MV-4-11 (cell line): ENCODE measurements at regions not wholly inside any gene's neighbourhood (a gene's known extent, or its start where the extent isn't known, plus 50 kb on each side); places are given as distances from the start of the nearest gene placed in this dataset.
"Not testable (repeated sequence)": the region's sequence is repeated elsewhere in the genome, so short reads cannot be mapped to it uniquely, and the experiment has no call there.

Experiments
- DNase-seq: peaks from one replicate; lab custom pipeline; 2025; lab: John Stamatoyannopoulos, UW

- DNase-seq = no peak
These were observed 54.2 kb downstream of the MSX1 start for GRCh38 chr4:4913628-4914027.

DNA sequence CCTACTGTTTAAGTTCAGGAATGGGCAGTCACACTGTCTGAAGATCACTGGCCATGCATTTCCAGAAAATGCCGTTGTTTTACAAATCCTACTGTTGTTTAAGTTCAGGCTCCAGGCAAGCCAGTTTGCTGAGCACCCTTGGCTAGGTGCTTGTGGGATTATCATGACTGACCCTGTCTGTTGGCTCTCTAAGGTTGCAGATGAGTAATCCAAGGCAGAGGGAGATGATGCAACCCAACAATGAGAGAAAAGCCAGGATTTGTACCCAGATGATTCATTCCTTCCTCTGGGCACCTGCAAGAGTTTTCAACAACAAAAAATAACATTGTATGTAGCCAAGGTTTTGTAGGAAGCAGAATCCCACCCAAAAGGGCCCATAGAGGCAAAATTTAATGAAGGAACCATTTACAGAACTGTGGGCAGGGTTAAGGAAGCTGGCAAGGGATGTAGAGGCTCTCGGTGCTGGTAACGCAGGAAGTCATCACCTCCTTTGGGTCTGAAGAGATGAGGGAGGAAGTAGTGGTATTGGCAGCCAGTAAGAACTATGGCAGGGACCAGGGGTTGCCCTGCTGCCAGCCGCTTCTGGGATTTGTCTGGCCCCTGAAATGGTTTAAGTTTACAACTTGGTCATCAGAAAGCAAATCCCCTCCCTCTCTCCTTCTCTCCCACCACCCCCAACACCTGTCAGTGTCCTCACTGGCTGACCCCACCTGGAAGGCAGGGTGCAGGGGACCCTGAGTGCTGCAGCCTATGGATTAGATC, 54.8 kb downstream of the MSX1 start:
- DNase-seq = no peak

DNA sequence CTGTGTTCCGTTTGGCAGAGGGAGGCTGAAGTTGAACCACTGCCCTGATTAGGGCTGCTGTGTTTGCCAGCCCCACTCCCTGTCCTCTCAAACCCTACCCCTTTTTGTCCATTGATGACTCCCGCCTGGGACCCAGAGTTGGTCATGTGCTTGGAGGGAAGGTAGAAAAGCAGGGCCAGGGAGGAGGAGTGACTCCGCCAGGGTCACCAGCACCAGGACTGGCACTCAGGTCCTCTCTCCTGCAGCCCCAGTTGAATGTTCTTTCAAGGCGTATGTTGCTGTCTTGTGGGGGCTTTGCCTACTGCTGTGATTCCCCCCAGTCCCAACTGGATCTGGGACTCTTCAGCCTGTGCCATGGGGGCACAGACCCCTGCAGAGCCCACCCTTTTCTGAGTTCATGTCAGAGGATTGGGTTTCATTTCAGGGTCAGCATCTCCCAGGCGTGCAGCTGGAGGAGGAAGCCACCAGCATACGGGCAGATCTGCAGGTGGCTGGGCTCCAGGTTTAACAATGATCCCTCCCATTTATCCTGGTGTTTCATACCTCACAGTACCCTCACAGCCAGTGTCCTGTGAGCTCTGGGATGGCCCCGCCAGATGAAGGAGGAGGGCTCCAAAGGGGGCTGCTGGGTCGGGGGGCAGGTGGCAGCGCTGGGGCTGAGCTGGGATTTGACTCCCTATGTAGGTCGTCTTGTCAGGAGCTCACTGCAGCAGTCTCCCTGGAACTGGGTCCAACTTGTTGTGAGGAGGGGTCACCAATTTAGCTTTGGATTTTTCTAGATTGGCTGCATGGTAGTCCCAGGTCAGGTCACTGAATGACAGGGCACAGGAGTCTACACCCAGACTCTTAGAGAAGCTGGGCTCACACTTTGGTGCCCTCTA, 55.7 kb downstream of the MSX1 start:
- DNase-seq = no peak

GRCh38 chr4:4918067-4918466, 58.6 kb downstream of the MSX1 start:
- DNase-seq = no peak

- DNase-seq = no peak
These were observed 60.5 kb downstream of the MSX1 start for GRCh38 chr4:4919927-4920326.

DNA sequence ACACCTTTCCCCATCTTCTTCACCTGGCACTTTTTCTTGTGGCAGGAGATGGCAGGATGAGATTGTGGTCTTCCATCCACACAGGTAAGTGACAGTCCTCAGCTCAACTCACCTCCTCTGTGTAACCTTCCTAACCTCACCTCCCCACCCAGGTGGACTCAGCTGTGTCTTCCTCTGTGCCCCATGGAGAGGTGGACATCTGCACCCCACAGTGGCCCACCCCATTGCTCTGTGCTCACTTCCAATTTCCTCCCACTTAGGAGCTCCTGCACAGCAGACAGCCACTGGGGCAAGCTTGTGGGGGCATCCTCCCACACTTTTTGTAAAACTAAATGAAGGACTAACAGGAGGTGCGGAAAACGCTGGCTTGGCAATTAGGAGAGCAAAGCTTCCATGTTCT, 61.6 kb downstream of the MSX1 start:
- no peak for DNase-seq

GRCh38 chr4:4922441-4922840, 63.0 kb downstream of the MSX1 start:
- DNase-seq = peak; percentile 41

DNA sequence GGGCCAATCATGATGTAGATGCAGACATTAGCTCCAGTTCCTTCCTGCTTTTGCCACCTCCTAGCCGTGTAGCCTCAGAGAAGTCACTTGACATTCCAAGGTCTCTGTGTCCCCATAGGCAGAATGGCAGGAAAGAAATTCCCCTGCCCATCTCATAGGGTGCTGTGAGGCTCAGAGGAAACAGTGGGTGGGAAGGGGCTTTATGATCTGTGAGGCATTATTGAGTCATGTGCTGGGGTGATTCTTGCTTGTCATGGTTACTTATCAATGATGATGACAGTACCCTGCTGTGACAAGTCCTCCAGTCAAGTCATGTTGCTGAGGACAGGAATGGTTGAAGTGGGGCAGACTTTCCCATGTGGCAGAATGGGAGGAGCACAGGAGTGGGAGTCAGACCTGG, 63.7 kb downstream of the MSX1 start:
- no peak for DNase-seq

- no peak for DNase-seq
These were observed 71.2 kb downstream of the MSX1 start for GRCh38 chr4:4930677-4931076.

- DNase-seq = no peak
These were observed 76.5 kb downstream of the MSX1 start for GRCh38 chr4:4935974-4936373.

- no peak for DNase-seq
These were observed 78.5 kb downstream of the MSX1 start for GRCh38 chr4:4937926-4938325.

DNA sequence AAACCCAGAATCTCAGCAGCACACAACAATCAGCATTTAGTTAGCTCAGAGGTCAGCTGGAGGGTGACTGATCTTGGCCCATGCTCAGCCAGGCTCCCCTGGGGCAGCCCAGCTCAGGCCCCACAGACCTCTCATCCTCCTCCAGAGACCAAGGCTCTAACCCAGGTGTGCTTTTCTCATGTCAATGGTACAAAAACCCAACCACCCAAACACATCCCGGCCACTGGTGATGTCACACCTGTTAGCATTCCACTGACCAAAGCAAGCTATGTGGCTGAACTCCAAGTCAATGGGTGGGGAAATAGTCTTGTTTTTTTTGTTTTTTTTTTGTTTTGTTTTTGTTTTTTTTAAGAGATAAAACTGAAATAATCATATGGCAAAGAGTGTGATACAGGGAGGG, 77.5 kb downstream of the CYTL1 start:
- no peak for DNase-seq

DNA sequence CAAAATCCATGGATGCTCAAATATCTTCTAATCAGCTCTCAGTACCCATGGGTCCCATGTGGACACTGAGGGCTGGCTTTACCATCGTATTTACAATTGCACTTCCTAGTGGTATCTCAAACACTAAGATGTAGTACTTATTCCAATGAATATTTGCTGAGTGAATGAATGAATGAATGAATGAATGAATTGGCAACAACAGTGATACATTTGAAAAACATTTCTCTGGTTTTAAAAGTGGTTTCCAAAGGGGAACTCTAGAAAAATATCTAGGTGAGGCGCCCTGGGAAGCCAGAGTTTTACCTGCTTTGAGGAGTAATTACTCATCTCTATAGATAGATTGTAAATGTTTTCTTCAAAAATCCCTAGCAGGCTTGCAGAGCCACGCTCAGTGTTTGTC, 76.6 kb downstream of the CYTL1 start:
- no peak for DNase-seq

DNA sequence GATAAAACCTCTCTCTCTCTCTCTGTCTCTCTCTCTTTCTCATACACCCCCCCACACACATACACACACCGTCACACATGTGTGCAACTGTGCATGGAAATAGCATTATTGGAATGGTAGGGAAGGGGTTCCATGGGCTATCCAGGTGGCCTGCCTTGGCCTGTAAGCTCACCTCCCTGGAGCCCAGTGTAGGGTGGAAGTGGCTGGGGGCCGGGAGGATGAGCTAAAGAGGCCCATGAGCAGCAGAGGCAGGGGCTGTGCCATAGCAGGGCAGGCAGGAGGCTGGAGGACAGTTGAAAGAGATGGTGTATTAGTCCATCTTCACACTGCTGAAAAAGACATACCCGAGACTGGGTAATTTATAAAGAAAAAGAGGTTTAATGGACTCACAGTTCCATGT, 74.2 kb downstream of the CYTL1 start:
- DNase-seq = no peak

DNA sequence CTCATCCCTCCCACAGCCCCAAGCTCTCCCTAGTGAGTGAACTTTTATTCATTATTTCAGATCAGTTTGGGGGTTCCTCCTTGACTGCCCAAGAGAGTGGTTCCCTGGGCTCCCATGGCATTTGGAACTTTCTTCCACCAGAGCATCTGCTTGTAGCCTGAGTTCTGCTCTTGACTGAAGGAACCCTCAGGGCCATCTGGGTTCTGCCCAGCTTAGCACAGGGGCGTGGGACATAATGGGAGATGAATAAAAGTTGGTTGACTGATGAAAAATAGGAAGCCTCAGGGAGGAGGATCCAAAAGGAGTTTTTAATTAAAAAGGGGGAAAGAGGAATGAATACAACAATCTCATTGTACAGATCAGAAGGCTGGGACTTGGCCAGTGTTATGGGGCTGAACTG, 73.4 kb downstream of the CYTL1 start:
- DNase-seq = no peak

GRCh38 chr4:4946416-4946815, 72.8 kb downstream of the CYTL1 start:
- no peak for DNase-seq

DNA sequence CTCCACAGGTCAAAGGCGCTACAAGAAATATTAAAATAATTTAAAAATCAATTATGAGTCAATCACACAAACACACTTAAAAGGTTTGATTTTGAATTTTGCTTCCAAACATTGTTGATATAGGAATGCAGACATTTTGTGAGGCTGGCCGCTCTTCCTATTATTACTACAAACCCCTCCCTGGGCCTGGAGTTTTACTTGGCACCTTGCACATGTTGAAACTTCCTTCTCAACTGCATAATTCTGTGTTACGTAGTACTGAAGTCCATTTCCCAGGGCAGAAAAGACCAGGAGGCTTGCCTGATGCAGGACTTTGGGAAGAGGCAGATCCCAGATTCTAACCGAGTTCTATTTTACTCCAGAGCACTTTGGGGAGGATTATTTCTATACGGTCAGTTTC, 71.5 kb downstream of the CYTL1 start:
- DNase-seq = no peak

- DNase-seq = no peak
These were observed 70.9 kb downstream of the CYTL1 start for GRCh38 chr4:4948370-4948769.

- DNase-seq = no peak
These were observed 68.5 kb downstream of the CYTL1 start for GRCh38 chr4:4950561-4951290.

- DNase-seq = no peak
These were observed 67.0 kb downstream of the CYTL1 start for GRCh38 chr4:4952273-4952672.

GRCh38 chr4:4959344-4960074, 59.7 kb downstream of the CYTL1 start:
- not testable (repeated sequence) for DNase-seq

DNA sequence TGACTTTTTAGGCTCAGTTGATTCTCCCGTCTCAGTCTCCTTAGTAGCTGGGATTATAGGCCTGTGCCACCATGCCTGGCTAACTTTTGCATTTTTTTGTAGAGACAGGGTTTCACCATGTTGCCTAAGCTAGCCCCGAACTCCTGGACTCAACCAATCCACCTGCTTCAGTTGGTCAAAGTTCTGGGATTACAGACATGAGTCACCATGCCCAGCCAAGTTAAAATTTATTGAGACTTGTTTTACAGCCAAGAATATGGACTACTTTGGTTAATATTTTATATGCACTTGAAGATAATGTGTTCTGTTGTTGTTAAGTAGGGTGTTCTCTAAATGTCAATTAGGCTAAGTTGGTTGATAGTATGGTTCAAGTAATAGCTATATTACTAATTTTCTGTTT, 58.7 kb downstream of the CYTL1 start:
- no peak for DNase-seq
